Urinary bladder (tissue), 3 donors: ENCODE measurements at regions not wholly inside any gene's neighbourhood (a gene's known extent, or its start where the extent isn't known, plus 50 kb on each side); places are given as distances from the start of the nearest gene placed in this dataset.

Source experiments
- DNase-seq: peaks from one replicate; pipeline ENCODE4 v3.0.0-alpha.2; 2015; ENCODE audit errors: extremely low spot score
- H3K27ac ChIP-seq: one replicate; pipeline ENCODE4 v1.5.1; 2013; ENCODE audit warnings: low read depth, mild to moderate bottlenecking, moderate library complexity
- H3K36me3 ChIP-seq: one replicate; pipeline ENCODE4 v1.6.1; 2013; ENCODE audit warnings: mild to moderate bottlenecking, moderate library complexity; ENCODE audit not compliant: insufficient read depth
- H3K4me1 ChIP-seq: one replicate; pipeline ENCODE4 v1.6.1; 2013; ENCODE audit warnings: mild to moderate bottlenecking, moderate library complexity; ENCODE audit not compliant: insufficient read depth
- H3K4me3 ChIP-seq: one replicate; pipeline ENCODE4 v1.5.1; 2013; ENCODE audit warnings: low read depth, low read length
- WGBS: extraction: QIAGEN DNeasy Blood & Tissue Kit; methylation state at CpG from one replicate; pipeline ENCODE4 v1.1.7; 2013; 5-methylcytosine and 5-hydroxymethylcytosine counted together
- donor health status: healthy with polysubstance abuse.
- donor health status: healthy.

- H3K4me1 ChIP-seq = no peaks in the 10 kb centered on the region
- H3K36me3 ChIP-seq = no peaks in the 10 kb centered on the region
- no peak for DNase-seq
- H3K4me3 ChIP-seq = no peak overlapping the region
- no peak overlapping the region for H3K27ac ChIP-seq
- WGBS = 39% methylated on average over 9 of the region's 9 CpGs
Measured at GRCh38 chr6:105509506-105510331, 106.8 kb upstream of the PREP start.

GRCh38 chr6:105507811-105508210, 104.9 kb upstream of the PREP start:
- H3K27ac ChIP-seq = no peak overlapping the region
- DNase-seq = no peak
- H3K4me1 ChIP-seq = no peaks in the 10 kb centered on the region
- WGBS = 97% methylated on average over 1 of the region's 1 CpG
- no peak overlapping the region for H3K4me3 ChIP-seq
- no peaks in the 10 kb centered on the region for H3K36me3 ChIP-seq

- Histone ChIP-seq H3K4me1 (no peaks in the 10 kb centered on the region), H3K36me3 (no peaks in the 10 kb centered on the region), H3K4me3 (no peak overlapping the region), H3K27ac (no peak overlapping the region)
- no peak for DNase-seq
- 37% methylated on average over 1 of the region's 1 CpG for WGBS
Measured at GRCh38 chr6:105504706-105505105, 101.8 kb upstream of the PREP start.

GRCh38 chr6:105503641-105504040, 100.8 kb upstream of the PREP start:
- H3K36me3 ChIP-seq = no peaks in the 10 kb centered on the region
- WGBS = 98% methylated on average over 2 of the region's 2 CpGs
- no peak overlapping the region for H3K27ac ChIP-seq
- no peak for DNase-seq
- no peaks in the 10 kb centered on the region for H3K4me1 ChIP-seq
- H3K4me3 ChIP-seq = no peak overlapping the region

- no peak for DNase-seq
- no peak overlapping the region for H3K4me3 ChIP-seq
- 95% methylated on average over 1 of the region's 1 CpG for WGBS
- H3K4me1 ChIP-seq = no peaks in the 10 kb centered on the region
- no peak overlapping the region for H3K27ac ChIP-seq
- H3K36me3 ChIP-seq = no peaks in the 10 kb centered on the region
Measured at GRCh38 chr6:105501826-105502344, 99.0 kb upstream of the PREP start.

- 29% methylated on average over 1 of the region's 1 CpG for WGBS
- Histone ChIP-seq H3K36me3 (no peaks in the 10 kb centered on the region), H3K4me3 (no peak overlapping the region), H3K27ac (no peak overlapping the region), H3K4me1 (no peaks in the 10 kb centered on the region)
- no peak for DNase-seq
Measured at GRCh38 chr6:105501246-105501645, 98.4 kb upstream of the PREP start.

- Histone ChIP-seq H3K27ac (no peak overlapping the region), H3K4me1 (no peaks in the 10 kb centered on the region), H3K4me3 (no peak overlapping the region), H3K36me3 (no peaks in the 10 kb centered on the region)
- no peak for DNase-seq
- 97% methylated on average over 1 of the region's 1 CpG for WGBS
Measured at GRCh38 chr6:105500693-105501092, 97.8 kb upstream of the PREP start.

- H3K27ac ChIP-seq = no peak overlapping the region
- H3K4me3 ChIP-seq = no peak overlapping the region
- H3K36me3 ChIP-seq = no peaks in the 10 kb centered on the region
- DNase-seq = no peak
- H3K4me1 ChIP-seq = no peaks in the 10 kb centered on the region
- WGBS = 55% methylated on average over 3 of the region's 3 CpGs
Measured at GRCh38 chr6:105499931-105500330, 97.0 kb upstream of the PREP start.

- DNase-seq = no peak
- Histone ChIP-seq H3K27ac (no peak overlapping the region), H3K36me3 (no peaks in the 10 kb centered on the region), H3K4me3 (no peak overlapping the region), H3K4me1 (no peaks in the 10 kb centered on the region)
- WGBS = 86% methylated on average over 2 of the region's 2 CpGs
Measured at GRCh38 chr6:105499136-105499870, 96.4 kb upstream of the PREP start.

- no peak overlapping the region for H3K27ac ChIP-seq
- H3K36me3 ChIP-seq = no peaks in the 10 kb centered on the region
- no peak overlapping the region for H3K4me3 ChIP-seq
- H3K4me1 ChIP-seq = no peaks in the 10 kb centered on the region
- 91% methylated on average over 2 of the region's 2 CpGs for WGBS
- no peak for DNase-seq
Measured at GRCh38 chr6:105497549-105497948, 94.7 kb upstream of the PREP start.

- Histone ChIP-seq H3K4me1 (no peaks in the 10 kb centered on the region), H3K4me3 (no peak overlapping the region), H3K36me3 (no peaks in the 10 kb centered on the region), H3K27ac (no peak overlapping the region)
- WGBS = 79% methylated on average over 6 of the region's 6 CpGs
- no peak for DNase-seq
Measured at GRCh38 chr6:105495515-105495914, 92.6 kb upstream of the PREP start.

- Histone ChIP-seq H3K4me1 (no peaks in the 10 kb centered on the region), H3K4me3 (no peak overlapping the region), H3K27ac (no peak overlapping the region), H3K36me3 (no peaks in the 10 kb centered on the region)
- DNase-seq = no peak
- WGBS = 92% methylated on average over 5 of the region's 5 CpGs
Measured at GRCh38 chr6:105494688-105495087, 91.8 kb upstream of the PREP start.

GRCh38 chr6:105493736-105494135, 90.9 kb upstream of the PREP start:
- Histone ChIP-seq H3K4me1 (no peaks in the 10 kb centered on the region), H3K27ac (no peak overlapping the region), H3K36me3 (no peaks in the 10 kb centered on the region), H3K4me3 (no peak overlapping the region)
- 55% methylated on average over 2 of the region's 2 CpGs for WGBS
- no peak for DNase-seq
